Thyroid gland (tissue), 4 donors: ENCODE measurements at regions not wholly inside any gene's neighbourhood (a gene's known extent, or its start where the extent isn't known, plus 50 kb on each side); places are given as distances from the start of the nearest gene placed in this dataset.

Experiments used
- POLR2A ChIP-seq, 2 donors: fragments of 450-650 bp; IDR thresholded peaks; one replicate each; pipeline ENCODE4 v1.6.1; 2017; ENCODE audit warnings: antibody characterized with exemption in 2 of 2, mild to moderate bottlenecking in 2 of 2, moderate library complexity in 1 of 2
- TF ChIP-seq, protein P1 (sequence below), 6 experiments: fragments of 200-600 bp in 3 of 6; fragments of 450-650 bp in 3 of 6; sonication (generic) in 3 of 6; IDR thresholded peaks; one replicate each; pipeline ENCODE4 v1.5.1; 2016 to 2019; ENCODE audit warnings: antibody characterized with exemption in 6 of 6, mild to moderate bottlenecking in 2 of 6, inconsistent platforms in 1 of 6, moderate library complexity in 1 of 6

DNA sequence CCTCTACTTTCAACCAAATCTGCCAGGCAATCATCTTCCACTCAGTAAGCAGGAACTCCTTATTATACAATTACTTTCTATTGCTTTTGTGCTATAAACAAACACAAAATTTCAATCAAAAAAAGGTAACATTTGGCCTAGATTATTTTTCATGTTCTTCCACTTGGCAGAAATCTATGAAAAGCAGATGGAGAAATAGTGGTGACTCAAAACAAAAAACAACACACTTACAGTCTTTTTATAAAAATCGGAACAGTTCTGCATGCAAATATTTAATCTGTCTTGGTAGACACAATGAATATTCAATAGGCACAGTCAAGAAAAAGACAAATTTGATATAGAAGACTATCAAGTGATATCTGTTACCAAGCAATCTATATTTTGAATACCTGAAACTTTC, 376.8 kb downstream of the RPS29 start:
- TF ChIP-seq, protein P1, sequence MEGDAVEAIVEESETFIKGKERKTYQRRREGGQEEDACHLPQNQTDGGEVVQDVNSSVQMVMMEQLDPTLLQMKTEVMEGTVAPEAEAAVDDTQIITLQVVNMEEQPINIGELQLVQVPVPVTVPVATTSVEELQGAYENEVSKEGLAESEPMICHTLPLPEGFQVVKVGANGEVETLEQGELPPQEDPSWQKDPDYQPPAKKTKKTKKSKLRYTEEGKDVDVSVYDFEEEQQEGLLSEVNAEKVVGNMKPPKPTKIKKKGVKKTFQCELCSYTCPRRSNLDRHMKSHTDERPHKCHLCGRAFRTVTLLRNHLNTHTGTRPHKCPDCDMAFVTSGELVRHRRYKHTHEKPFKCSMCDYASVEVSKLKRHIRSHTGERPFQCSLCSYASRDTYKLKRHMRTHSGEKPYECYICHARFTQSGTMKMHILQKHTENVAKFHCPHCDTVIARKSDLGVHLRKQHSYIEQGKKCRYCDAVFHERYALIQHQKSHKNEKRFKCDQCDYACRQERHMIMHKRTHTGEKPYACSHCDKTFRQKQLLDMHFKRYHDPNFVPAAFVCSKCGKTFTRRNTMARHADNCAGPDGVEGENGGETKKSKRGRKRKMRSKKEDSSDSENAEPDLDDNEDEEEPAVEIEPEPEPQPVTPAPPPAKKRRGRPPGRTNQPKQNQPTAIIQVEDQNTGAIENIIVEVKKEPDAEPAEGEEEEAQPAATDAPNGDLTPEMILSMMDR (IDR thresholded peaks at IDR 0.05) = no peak
- no peak for TF ChIP-seq POLR2A (IDR thresholded peaks at IDR 0.05)
